Breast epithelium (tissue), 3 donors: ENCODE measurements at regions not wholly inside any gene's neighbourhood (a gene's known extent, or its start where the extent isn't known, plus 50 kb on each side); places are given as distances from the start of the nearest gene placed in this dataset.

Experiments
- CTCF ChIP-seq, 3 donors: fragments of 450-650 bp; IDR thresholded peaks; one replicate each; pipeline ENCODE4 v1.5.1; 2016 to 2017; ENCODE audit warnings: antibody characterized with exemption in 3 of 3, mild to moderate bottlenecking in 3 of 3, moderate library complexity in 3 of 3
- POLR2A ChIP-seq: fragments of 450-650 bp; IDR thresholded peaks from one replicate; pipeline ENCODE4 v1.6.1; 2016; ENCODE audit warnings: antibody characterized with exemption, mild to moderate bottlenecking, moderate library complexity

- TF ChIP-seq POLR2A (no peak), CTCF (IDR thresholded peaks at IDR 0.05) (no peak)
Observed at GRCh38 chr3:101063401-101063800, 70.2 kb upstream of the ABI3BP start.
